ENCODE measurements at regions not wholly inside any gene's neighbourhood (a gene's known extent, or its start where the extent isn't known, plus 50 kb on each side); places are given as distances from the start of the nearest gene placed in this dataset.

GRCh38 chr2:186325827-186326535 lies 160.1 kb upstream of the ZC3H15 start:
- no peak for DNase-seq
- H3K4me1 ChIP-seq = no peaks in the 10 kb centered on the region

GRCh38 chr2:186327251-186327868 lies 158.7 kb upstream of the ZC3H15 start:
- no peak for DNase-seq
- H3K4me1 ChIP-seq = no peaks in the 10 kb centered on the region
- H3K27me3 ChIP-seq = no peaks in the 10 kb centered on the region
- no peaks in the 10 kb centered on the region for H3K36me3 ChIP-seq
- intact Hi-C loops (cut with DNase I; ENCODE audit: low total_unique reads) = no loop called here
- no peak overlapping the region for H3K27ac ChIP-seq
- TF ChIP-seq, protein P1, sequence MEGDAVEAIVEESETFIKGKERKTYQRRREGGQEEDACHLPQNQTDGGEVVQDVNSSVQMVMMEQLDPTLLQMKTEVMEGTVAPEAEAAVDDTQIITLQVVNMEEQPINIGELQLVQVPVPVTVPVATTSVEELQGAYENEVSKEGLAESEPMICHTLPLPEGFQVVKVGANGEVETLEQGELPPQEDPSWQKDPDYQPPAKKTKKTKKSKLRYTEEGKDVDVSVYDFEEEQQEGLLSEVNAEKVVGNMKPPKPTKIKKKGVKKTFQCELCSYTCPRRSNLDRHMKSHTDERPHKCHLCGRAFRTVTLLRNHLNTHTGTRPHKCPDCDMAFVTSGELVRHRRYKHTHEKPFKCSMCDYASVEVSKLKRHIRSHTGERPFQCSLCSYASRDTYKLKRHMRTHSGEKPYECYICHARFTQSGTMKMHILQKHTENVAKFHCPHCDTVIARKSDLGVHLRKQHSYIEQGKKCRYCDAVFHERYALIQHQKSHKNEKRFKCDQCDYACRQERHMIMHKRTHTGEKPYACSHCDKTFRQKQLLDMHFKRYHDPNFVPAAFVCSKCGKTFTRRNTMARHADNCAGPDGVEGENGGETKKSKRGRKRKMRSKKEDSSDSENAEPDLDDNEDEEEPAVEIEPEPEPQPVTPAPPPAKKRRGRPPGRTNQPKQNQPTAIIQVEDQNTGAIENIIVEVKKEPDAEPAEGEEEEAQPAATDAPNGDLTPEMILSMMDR (IDR thresholded peaks at IDR 0.05) = no peak
- TF ChIP-seq POLR2A (IDR thresholded peaks at IDR 0.05) = no peak
- no peak overlapping the region for H3K4me3 ChIP-seq
- peaks cover 0 to 7% of the 10 kb centered on the region in 2 donors for H3K9me3 ChIP-seq

More at GRCh38 chr2:186325827-186326535, 160.1 kb upstream of the ZC3H15 start:
- no peak overlapping the region for H3K4me3 ChIP-seq
- no peak for TF ChIP-seq POLR2A (IDR thresholded peaks at IDR 0.05)
- TF ChIP-seq, protein P1 (IDR thresholded peaks at IDR 0.05) = no peak
- H3K27me3 ChIP-seq = no peaks in the 10 kb centered on the region
- intact Hi-C loops (cut with DNase I; ENCODE audit: low total_unique reads) = no loop called here
- H3K27ac ChIP-seq = no peak overlapping the region
- H3K9me3 ChIP-seq = peaks cover 0 to 7% of the 10 kb centered on the region in 2 donors
- no peaks in the 10 kb centered on the region for H3K36me3 ChIP-seq

DNA sequence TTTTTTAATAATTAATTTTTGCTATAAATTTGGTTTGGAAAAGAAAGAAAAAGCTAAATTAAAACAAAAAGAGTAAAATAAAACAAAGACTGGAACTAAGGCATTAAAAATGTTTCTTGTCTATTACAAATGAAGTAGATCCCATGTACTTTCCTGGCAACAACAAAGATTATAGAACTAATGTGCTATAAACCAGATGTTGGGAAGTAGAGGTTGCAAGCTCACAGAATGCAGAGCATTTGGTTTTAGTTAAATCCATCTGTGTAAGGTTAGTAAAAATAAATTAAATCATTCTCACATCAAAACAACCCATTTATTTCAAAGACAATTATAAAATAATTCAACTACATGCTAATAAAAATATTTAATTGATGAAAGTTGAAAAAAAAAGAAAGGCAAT lies 157.2 kb upstream of the ZC3H15 start:
- peaks cover 0 to 2% of the 10 kb centered on the region in 2 donors for H3K9me3 ChIP-seq
- H3K27me3 ChIP-seq = no peaks in the 10 kb centered on the region
- TF ChIP-seq POLR2A (IDR thresholded peaks at IDR 0.05) = no peak
- TF ChIP-seq, protein P1 (IDR thresholded peaks at IDR 0.05) = no peak
- no peaks in the 10 kb centered on the region for H3K36me3 ChIP-seq
- H3K4me1 ChIP-seq = no peaks in the 10 kb centered on the region
- H3K27ac ChIP-seq = peak overlapping the region in 1 of 2 donors; percentile 46
- H3K4me3 ChIP-seq = no peak overlapping the region
- DNase-seq = no peak
- intact Hi-C loops (cut with DNase I; ENCODE audit: low total_unique reads) = no loop called here

DNA sequence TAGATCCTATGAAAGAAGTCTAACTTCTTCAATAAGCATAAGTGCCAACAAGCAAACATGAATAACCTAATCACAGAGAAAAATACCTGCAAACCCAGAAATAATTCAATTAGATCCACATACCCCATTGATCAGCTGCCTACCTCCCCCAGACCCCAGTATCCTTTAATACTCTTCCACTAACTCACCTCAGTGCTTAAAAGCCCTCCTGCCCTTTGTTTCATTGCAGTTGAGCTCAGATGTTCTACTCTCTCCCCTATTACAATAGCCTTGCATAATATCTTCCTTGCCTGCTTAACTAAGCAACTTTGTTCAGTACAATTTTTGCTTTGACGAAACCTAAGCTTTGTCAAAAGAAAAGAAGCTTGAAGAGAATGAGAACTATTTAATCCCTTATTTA lies 156.0 kb upstream of the ZC3H15 start:
- intact Hi-C loops (cut with DNase I; ENCODE audit: low total_unique reads) = no loop called here
- Histone ChIP-seq H3K4me3 (no peak overlapping the region), H3K4me1 (no peaks in the 10 kb centered on the region), H3K9me3 (peaks cover 0 to 2% of the 10 kb centered on the region in 2 donors), H3K27me3 (no peaks in the 10 kb centered on the region), H3K36me3 (no peaks in the 10 kb centered on the region), H3K27ac (no peak overlapping the region)
- no peak for DNase-seq
- TF ChIP-seq, protein P1 (IDR thresholded peaks at IDR 0.05) = no peak
- TF ChIP-seq POLR2A (IDR thresholded peaks at IDR 0.05) = no peak

DNA sequence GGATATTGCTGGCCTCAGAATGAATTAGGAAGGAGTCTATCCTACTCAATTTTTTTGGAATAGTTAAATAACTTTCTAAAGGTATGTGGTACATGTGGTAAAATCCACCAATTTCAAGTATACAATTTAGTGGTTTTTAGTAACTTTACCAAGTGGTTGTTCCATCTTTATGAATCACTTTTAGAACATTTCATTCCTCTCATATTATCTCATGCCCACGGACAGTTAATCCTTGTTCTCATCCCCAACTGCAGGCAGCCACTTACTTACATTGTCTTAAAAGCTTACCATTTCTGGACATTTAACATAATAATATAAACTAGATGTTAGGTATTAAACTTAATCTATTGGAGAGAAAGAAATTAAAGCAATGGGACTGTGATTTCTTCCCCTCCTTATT lies 146.3 kb upstream of the ZC3H15 start:
- Histone ChIP-seq H3K27me3 (no peaks in the 10 kb centered on the region), H3K4me3 (no peak overlapping the region), H3K9me3 (no peaks in the 10 kb centered on the region), H3K4me1 (no peaks in the 10 kb centered on the region), H3K36me3 (no peaks in the 10 kb centered on the region), H3K27ac (no peak overlapping the region)
- no peak for TF ChIP-seq POLR2A (IDR thresholded peaks at IDR 0.05)
- TF ChIP-seq, protein P1 (IDR thresholded peaks at IDR 0.05) = no peak
- intact Hi-C loops (cut with DNase I; ENCODE audit: low total_unique reads) = no loop called here
- DNase-seq = no peak
